HL-60 (cell line): ENCODE measurements at regions not wholly inside any gene's neighbourhood (a gene's known extent, or its start where the extent isn't known, plus 50 kb on each side); places are given as distances from the start of the nearest gene placed in this dataset.

ENCODE experiments used
- DNase-seq, 2 experiments: peaks; one replicate each; pipeline ENCODE4 v3.0.0-alpha.2; 2010 to 2020; ENCODE audit warnings: low read depth in 1 of 2, low spot score in 1 of 2
- H3K27ac ChIP-seq: fragments of 250-450 bp; sonication (Bioruptor Pico); replicated peaks from 2 replicates; pipeline ENCODE4 v1.5.1; 2020; ENCODE audit warnings: mild to moderate bottlenecking, moderate library complexity
- H3K27me3 ChIP-seq: fragments of 250-450 bp; sonication (Bioruptor Pico); 2 replicates; pipeline ENCODE4 v1.5.1; 2021; ENCODE audit warnings: mild to moderate bottlenecking, moderate library complexity; ENCODE audit not compliant: insufficient read depth, poor library complexity, severe bottlenecking
- H3K4me3 ChIP-seq: replicated peaks from 2 replicates; pipeline ENCODE4 v1.5.1; 2011; ENCODE audit warnings: mild to moderate bottlenecking, control low read depth, low read length; ENCODE audit not compliant: insufficient read depth
- CTCF ChIP-seq: IDR thresholded peaks from one replicate; pipeline ENCODE4 v1.5.1; 2011; ENCODE audit warnings: low read length, control low read depth, inconsistent platforms; ENCODE audit not compliant: insufficient read depth
- GABPA ChIP-seq: IDR thresholded peaks from 2 replicates; pipeline ENCODE4 v1.6.1; 2012; ENCODE audit warnings: low read depth
- POLR2AphosphoS5 ChIP-seq: IDR thresholded peaks from 2 replicates; pipeline ENCODE4 v1.6.1; 2012; ENCODE audit warnings: low read depth
- REST ChIP-seq: IDR thresholded peaks from 2 replicates; pipeline ENCODE4 v1.6.1; 2012; ENCODE audit warnings: low read depth; ENCODE audit not compliant: insufficient replicate concordance
- SPI1 ChIP-seq: IDR thresholded peaks from 2 replicates; pipeline ENCODE4 v1.6.1; 2012; ENCODE audit warnings: low read depth, mild to moderate bottlenecking, borderline replicate concordance

GRCh38 chr13:86000546-86000945 is 201.3 kb upstream of the SLITRK6 start:
- DNase-seq, result no peak
- no peak overlapping the region for H3K4me3 ChIP-seq
- TF ChIP-seq SPI1 (no peak), CTCF (no peak), POLR2AphosphoS5 (no peak), REST (no peak), GABPA (no peak)
- no peaks in the 10 kb centered on the region for H3K27me3 ChIP-seq
- no peak overlapping the region for H3K27ac ChIP-seq

DNA sequence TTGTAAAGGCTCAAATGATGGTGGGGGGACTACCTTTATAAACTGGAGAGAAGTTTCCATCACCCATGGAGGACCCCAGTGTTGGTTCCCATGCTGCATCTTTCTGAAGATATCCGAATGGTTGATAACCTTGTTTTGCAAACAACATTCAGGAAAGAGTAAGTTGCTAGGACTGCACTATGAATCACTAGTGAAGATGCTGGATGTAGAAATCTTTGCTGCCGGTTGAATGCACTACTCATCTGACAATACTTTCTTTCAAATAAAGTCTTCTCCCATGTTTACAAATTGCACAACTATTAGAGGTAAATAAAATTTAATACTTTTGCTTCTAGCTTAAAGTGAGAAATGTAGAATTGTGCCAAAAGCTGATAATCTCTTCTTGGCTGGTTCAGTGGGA is 198.4 kb upstream of the SLITRK6 start:
- Histone ChIP-seq H3K4me3 (no peak overlapping the region), H3K27ac (no peak overlapping the region), H3K27me3 (no peaks in the 10 kb centered on the region)
- TF ChIP-seq GABPA (no peak), POLR2AphosphoS5 (no peak), SPI1 (no peak), CTCF (no peak), REST (no peak)
- no peak for DNase-seq

GRCh38 chr13:85995788-85996418 is 196.7 kb upstream of the SLITRK6 start:
- no peak for DNase-seq
- Histone ChIP-seq H3K27ac (no peak overlapping the region), H3K4me3 (no peak overlapping the region), H3K27me3 (no peaks in the 10 kb centered on the region)
- TF ChIP-seq CTCF (no peak), GABPA (no peak), REST (no peak), POLR2AphosphoS5 (no peak)
